GM21723 (cell line): ENCODE measurements at regions not wholly inside any gene's neighbourhood (a gene's known extent, or its start where the extent isn't known, plus 50 kb on each side); places are given as distances from the start of the nearest gene placed in this dataset.

ENCODE experiments used
- ATAC-seq: cut with Tn5 transposase; IDR thresholded peaks from one replicate; pipeline ENCODE4 v1.9.1; 2021; ENCODE audit warnings: mild to moderate bottlenecking, moderate library complexity; ENCODE audit not compliant: unreplicated experiment

GRCh38 chr1:229760478-229760996, 134.5 kb downstream of the URB2 start:
- no peak for ATAC-seq

- no peak for ATAC-seq
Measured at GRCh38 chr1:229762891-229763290, 136.8 kb downstream of the URB2 start.

- no peak for ATAC-seq
Measured at GRCh38 chr1:229768232-229768631, 142.2 kb downstream of the URB2 start.

- ATAC-seq = no peak
Measured at GRCh38 chr1:229769006-229769405, 143.0 kb downstream of the URB2 start.

- ATAC-seq = no peak
Measured at GRCh38 chr1:229769809-229770208, 143.8 kb downstream of the URB2 start.

- ATAC-seq = no peak
Measured at GRCh38 chr1:229778794-229779193, 152.7 kb downstream of the URB2 start.

GRCh38 chr1:229781453-229781852, 155.4 kb downstream of the URB2 start:
- ATAC-seq = no peak

GRCh38 chr1:229782469-229782868, 156.4 kb downstream of the URB2 start:
- ATAC-seq = no peak

- ATAC-seq = no peak
Measured at GRCh38 chr1:229784834-229785233, 158.8 kb downstream of the URB2 start.

GRCh38 chr1:229786974-229787610, 161.0 kb downstream of the URB2 start:
- ATAC-seq = no peak

- no peak for ATAC-seq
Measured at GRCh38 chr1:229788004-229788403, 162.0 kb downstream of the URB2 start.

- ATAC-seq = no peak
Measured at GRCh38 chr1:229792012-229792975, 166.2 kb downstream of the URB2 start.

GRCh38 chr1:229793488-229793887, 167.4 kb downstream of the URB2 start:
- no peak for ATAC-seq

GRCh38 chr1:229798558-229798957, 172.5 kb downstream of the URB2 start:
- ATAC-seq = no peak

GRCh38 chr1:229803626-229804217, 177.7 kb downstream of the URB2 start:
- no peak for ATAC-seq

GRCh38 chr1:229808272-229808671, 182.2 kb downstream of the URB2 start:
- no peak for ATAC-seq

- no peak for ATAC-seq
Measured at GRCh38 chr1:229810140-229810539, 184.1 kb downstream of the URB2 start.

GRCh38 chr1:229810961-229811360, 184.9 kb downstream of the URB2 start:
- no peak for ATAC-seq

- ATAC-seq = no peak
Measured at GRCh38 chr1:229812148-229812547, 186.1 kb downstream of the URB2 start.

GRCh38 chr1:229812693-229813092, 186.6 kb downstream of the URB2 start:
- ATAC-seq = no peak

GRCh38 chr1:229815076-229815475, 189.0 kb downstream of the URB2 start:
- ATAC-seq = no peak

- no peak for ATAC-seq
Measured at GRCh38 chr1:229815961-229816360, 189.9 kb downstream of the URB2 start.
